GM12872 (cell line): ENCODE measurements at regions not wholly inside any gene's neighbourhood (a gene's known extent, or its start where the extent isn't known, plus 50 kb on each side); places are given as distances from the start of the nearest gene placed in this dataset.

ENCODE experiments used
- CTCF ChIP-seq: IDR thresholded peaks from 3 replicates; pipeline ENCODE4 v1.5.1; 2011; ENCODE audit warnings: low read depth, mild to moderate bottlenecking, low read length, moderate library complexity; ENCODE audit not compliant: insufficient read depth

- no peak for TF ChIP-seq CTCF
These were observed 64.9 kb upstream of the TAB2 start for GRCh38 chr6:149252622-149253021.

DNA sequence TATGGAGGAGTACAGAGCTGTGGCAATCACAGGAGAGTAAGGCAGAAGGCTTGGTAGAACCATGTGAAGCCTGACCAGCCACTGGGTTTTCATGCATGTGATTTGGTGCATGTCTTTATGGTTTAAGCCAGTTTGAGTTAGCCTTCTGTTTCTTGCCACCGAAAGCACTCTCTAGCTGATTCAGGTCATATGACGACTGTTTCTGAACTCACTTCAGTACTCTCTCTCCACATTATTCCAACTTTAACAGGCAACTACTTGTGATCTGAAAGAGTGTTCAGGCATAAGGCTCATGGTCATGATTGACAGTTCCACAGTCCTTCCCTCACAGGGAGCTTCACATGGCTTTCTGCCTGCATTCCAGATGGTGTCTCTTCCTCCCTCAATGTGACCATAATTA lies 63.3 kb upstream of the TAB2 start:
- no peak for TF ChIP-seq CTCF

- TF ChIP-seq CTCF, result no peak
These were observed 57.8 kb upstream of the TAB2 start for GRCh38 chr6:149259753-149260152.

DNA sequence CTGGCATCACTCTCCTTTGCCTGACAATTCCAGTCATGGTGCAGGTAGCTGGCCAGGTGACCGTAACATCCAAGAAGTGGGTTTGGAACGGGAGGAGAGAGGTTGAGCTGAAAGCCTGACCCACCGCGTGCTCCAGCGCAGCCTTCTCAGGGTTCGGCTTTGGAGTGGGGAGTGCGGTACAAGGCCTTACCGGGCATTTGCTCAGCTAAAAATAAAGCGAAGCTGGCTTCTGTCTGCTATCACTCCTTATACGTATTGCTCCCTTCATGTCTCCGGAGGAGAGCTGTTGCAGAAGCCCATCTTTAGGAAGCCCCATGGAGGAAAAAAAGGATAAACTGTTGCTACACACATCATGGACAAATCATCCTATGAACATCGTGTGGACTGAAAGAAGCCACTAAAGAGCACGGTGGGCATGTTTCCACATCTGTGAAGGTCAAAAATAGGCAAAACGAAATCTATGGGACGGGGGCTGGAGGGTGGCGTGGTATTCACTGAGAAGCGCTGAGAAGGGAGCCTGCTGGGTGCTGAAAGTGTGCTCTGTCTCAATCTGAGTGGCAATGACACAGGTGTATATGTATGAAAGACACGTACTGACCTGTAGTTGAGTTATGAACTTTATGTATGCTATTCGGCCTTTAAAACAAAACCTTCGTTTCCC lies 57.2 kb upstream of the TAB2 start:
- no peak for TF ChIP-seq CTCF

DNA sequence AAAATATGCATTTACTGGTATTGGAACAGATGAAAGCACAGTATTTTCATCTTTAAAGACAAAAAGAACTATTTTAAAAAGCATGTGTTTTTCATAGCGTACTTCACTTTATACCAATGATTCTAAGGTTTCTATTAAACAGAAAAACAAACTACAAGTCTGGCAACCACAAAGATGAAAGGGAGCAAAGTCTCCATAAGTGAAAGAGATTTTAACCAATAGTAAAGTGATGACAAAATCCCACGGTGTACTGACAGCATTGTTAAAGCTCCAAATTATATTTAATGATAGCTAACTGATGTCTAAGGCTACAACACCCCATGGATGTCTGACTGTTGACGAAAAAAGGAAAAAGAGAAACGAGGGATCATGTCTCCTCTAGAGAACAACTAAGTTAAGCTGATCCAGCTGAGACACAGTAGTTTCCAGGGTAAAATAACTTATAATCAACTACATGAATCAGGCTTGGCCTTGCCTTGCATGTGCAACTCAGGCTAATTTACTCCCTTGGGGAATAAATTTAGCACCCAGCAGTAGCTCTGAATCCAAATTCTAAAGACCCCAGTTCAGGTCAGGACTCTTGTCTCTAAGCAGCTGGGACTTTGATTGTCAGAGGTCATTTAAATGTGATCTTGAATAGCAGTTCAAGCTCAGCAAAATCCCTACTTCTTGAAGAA lies 56.0 kb upstream of the TAB2 start:
- no peak for TF ChIP-seq CTCF

DNA sequence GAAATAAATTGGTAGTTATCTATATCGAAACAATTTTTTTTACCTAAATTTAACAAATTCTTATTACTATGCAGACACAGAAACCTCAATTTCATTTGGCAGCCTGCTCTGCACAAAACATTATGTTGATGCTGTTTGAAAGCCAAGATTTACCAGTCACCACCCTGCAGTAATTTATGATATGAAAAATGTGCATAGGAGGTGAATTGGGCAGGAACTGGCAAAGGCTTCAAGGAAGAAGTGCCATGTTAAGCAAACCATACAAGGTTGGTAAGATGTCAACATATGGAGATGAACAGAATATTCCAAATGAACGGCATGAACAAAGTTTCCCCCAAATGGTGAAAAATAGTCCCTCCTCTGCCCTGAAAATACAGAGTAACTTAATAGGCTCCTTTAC lies 54.2 kb upstream of the TAB2 start:
- no peak for TF ChIP-seq CTCF

DNA sequence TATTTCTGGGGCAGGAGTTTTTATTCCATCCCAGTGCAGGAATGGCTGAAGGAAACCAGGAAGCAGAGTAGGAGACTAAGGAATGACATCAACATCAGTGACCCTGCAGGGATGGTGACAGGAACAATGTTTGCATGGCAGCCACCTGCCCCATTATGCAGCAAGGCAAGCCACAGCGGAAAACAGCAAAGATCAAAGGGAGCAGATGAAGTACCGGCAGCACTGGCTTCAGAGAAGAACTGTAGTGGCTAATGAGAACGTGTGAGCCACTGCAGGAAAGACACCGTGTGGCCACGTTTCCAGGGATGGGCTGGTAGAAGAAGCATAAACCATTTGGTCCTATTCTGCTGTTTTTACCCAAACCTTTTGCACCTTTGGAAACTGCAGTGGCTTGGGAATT lies 52.9 kb upstream of the TAB2 start:
- no peak for TF ChIP-seq CTCF

DNA sequence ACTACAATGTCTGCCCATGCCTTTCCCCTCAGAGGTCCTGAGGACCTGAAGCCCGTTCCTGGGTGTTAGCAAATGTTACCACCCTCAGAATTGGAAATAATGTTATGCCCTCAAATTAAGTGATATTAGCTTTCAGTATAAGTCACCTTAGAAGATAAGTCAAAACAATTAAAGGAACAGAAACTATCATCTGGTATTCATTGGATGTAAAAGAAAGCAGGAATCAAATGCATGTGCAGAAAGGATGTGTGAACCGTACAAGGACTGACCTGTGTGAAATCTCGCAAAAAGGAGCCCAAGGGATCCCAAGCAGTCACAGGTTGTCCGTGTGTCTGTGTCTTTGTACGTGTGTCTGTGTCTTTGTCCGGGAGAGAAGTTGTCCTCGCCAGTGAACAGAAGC lies 51.6 kb upstream of the TAB2 start:
- TF ChIP-seq CTCF, result no peak
